Gastrocnemius medialis (tissue), 4 donors: ENCODE measurements at regions not wholly inside any gene's neighbourhood (a gene's known extent, or its start where the extent isn't known, plus 50 kb on each side); places are given as distances from the start of the nearest gene placed in this dataset.

Source experiments
- CTCF ChIP-seq, 5 experiments: fragments of 450-650 bp in 3 of 5; fragments of 200-600 bp in 2 of 5; sonication (generic) in 2 of 5; IDR thresholded peaks in 4 of 5; conservative IDR thresholded peaks in 1 of 5; 1 replicate in 4 of 5; 2 replicates in 1 of 5; pipeline ENCODE4 v1.5.1; 2016 to 2019; ENCODE audit warnings: antibody characterized with exemption in 5 of 5, mild to moderate bottlenecking in 3 of 5, moderate library complexity in 3 of 5
- POLR2A ChIP-seq, 2 donors: fragments of 450-650 bp; IDR thresholded peaks; one replicate each; pipeline ENCODE4 v1.6.1; 2017; ENCODE audit warnings: antibody characterized with exemption in 2 of 2, mild to moderate bottlenecking in 2 of 2, moderate library complexity in 2 of 2

- no peak for TF ChIP-seq CTCF (IDR thresholded peaks at IDR 0.05 in 4 of 5, conservative IDR thresholded peaks at IDR 0.05 in 1 of 5)
- TF ChIP-seq POLR2A (IDR thresholded peaks at IDR 0.05): no peak
These were observed 485.5 kb downstream of the DISC1 start for GRCh38 chr1:232112076-232112475.
